HG03066 (cell line): ENCODE measurements at regions not wholly inside any gene's neighbourhood (a gene's known extent, or its start where the extent isn't known, plus 50 kb on each side); places are given as distances from the start of the nearest gene placed in this dataset.

Experiments used
- ATAC-seq: cut with Tn5 transposase; IDR thresholded peaks from one replicate; pipeline ENCODE4 v1.9.1; 2021; ENCODE audit warnings: low read depth; ENCODE audit not compliant: unreplicated experiment

GRCh38 chr2:156170929-156171328 lies 161.6 kb downstream of the NR4A2 start:
- ATAC-seq: no peak

- ATAC-seq: no peak
These were observed 166.8 kb downstream of the NR4A2 start for GRCh38 chr2:156165742-156166141.

GRCh38 chr2:156164091-156164720 lies 168.3 kb downstream of the NR4A2 start:
- no peak for ATAC-seq

GRCh38 chr2:156158808-156159207 lies 173.7 kb downstream of the NR4A2 start:
- ATAC-seq: no peak

GRCh38 chr2:156157670-156158069 lies 174.9 kb downstream of the NR4A2 start:
- ATAC-seq: no peak

- no peak for ATAC-seq
These were observed 175.9 kb downstream of the NR4A2 start for GRCh38 chr2:156156580-156156979.

- no peak for ATAC-seq
These were observed 177.2 kb downstream of the NR4A2 start for GRCh38 chr2:156155319-156155718.

- no peak for ATAC-seq
These were observed 181.2 kb downstream of the NR4A2 start for GRCh38 chr2:156151351-156151750.

GRCh38 chr2:156147594-156148330 lies 184.8 kb downstream of the NR4A2 start:
- ATAC-seq: no peak

- ATAC-seq: no peak
These were observed 186.5 kb downstream of the NR4A2 start for GRCh38 chr2:156145976-156146375.

GRCh38 chr2:156145469-156145868 lies 187.1 kb downstream of the NR4A2 start:
- ATAC-seq: no peak

GRCh38 chr2:156136566-156136965 lies 196.0 kb downstream of the NR4A2 start:
- no peak for ATAC-seq

GRCh38 chr2:156134887-156135286 lies 197.6 kb downstream of the NR4A2 start:
- no peak for ATAC-seq

- ATAC-seq: no peak
These were observed 199.6 kb downstream of the NR4A2 start for GRCh38 chr2:156132941-156133340.

GRCh38 chr2:156132130-156132529 lies 200.4 kb downstream of the NR4A2 start:
- ATAC-seq: no peak

GRCh38 chr2:156129227-156129626 lies 203.3 kb downstream of the NR4A2 start:
- no peak for ATAC-seq

GRCh38 chr2:156125018-156125417 lies 207.5 kb downstream of the NR4A2 start:
- ATAC-seq: no peak

GRCh38 chr2:156124458-156124857 lies 208.1 kb downstream of the NR4A2 start:
- no peak for ATAC-seq

GRCh38 chr2:156118753-156119416 lies 213.6 kb downstream of the NR4A2 start:
- ATAC-seq: no peak

GRCh38 chr2:156116113-156116512 lies 216.4 kb downstream of the NR4A2 start:
- no peak for ATAC-seq

GRCh38 chr2:156115338-156115737 lies 217.2 kb downstream of the NR4A2 start:
- no peak for ATAC-seq

GRCh38 chr2:156112323-156112722 lies 220.2 kb downstream of the NR4A2 start:
- no peak for ATAC-seq
